Parathyroid adenoma (tissue), 2 donors: ENCODE measurements at regions not wholly inside any gene's neighbourhood (a gene's known extent, or its start where the extent isn't known, plus 50 kb on each side); places are given as distances from the start of the nearest gene placed in this dataset.

Source experiments
- H2AFZ ChIP-seq: fragments of 300-600 bp; sonication (generic); one replicate; pipeline ENCODE4 v1.7.0; 2017; ENCODE audit warnings: antibody characterized with exemption, mild to moderate bottlenecking
- H3K27ac ChIP-seq: fragments of 300-600 bp; sonication (generic); one replicate; pipeline ENCODE4 v1.7.0; 2017
- H3K27me3 ChIP-seq: fragments of 300-600 bp; sonication (generic); one replicate; pipeline ENCODE4 v1.7.0; 2017; ENCODE audit warnings: low read length; ENCODE audit not compliant: control insufficient read depth, insufficient read depth
- H3K36me3 ChIP-seq: fragments of 300-600 bp; sonication (generic); one replicate; pipeline ENCODE4 v1.7.0; 2017; ENCODE audit warnings: low read length; ENCODE audit not compliant: control insufficient read depth, insufficient read depth
- H3K4me1 ChIP-seq: fragments of 300-600 bp; sonication (generic); one replicate; pipeline ENCODE4 v1.7.0; 2017; ENCODE audit warnings: control low read depth
- H3K4me2 ChIP-seq: fragments of 300-600 bp; sonication (generic); one replicate; pipeline ENCODE4 v1.7.0; 2017; ENCODE audit warnings: low read length
- H3K4me3 ChIP-seq: fragments of 300-600 bp; sonication (generic); one replicate; pipeline ENCODE4 v1.7.0; 2017; ENCODE audit warnings: low read depth, low read length
- H3K79me2 ChIP-seq: fragments of 300-600 bp; sonication (generic); one replicate; pipeline ENCODE4 v1.7.0; 2017; ENCODE audit warnings: control low read depth
- H3K9ac ChIP-seq: fragments of 300-600 bp; sonication (generic); one replicate; pipeline ENCODE4 v1.7.0; 2017; ENCODE audit warnings: mild to moderate bottlenecking
- H3K9me3 ChIP-seq: fragments of 300-600 bp; sonication (generic); one replicate; pipeline ENCODE4 v1.7.0; 2017; ENCODE audit warnings: low read length; ENCODE audit not compliant: control insufficient read depth
- TF ChIP-seq, protein P1 (sequence below): fragments of 300-600 bp; sonication (generic); IDR thresholded peaks from one replicate; pipeline ENCODE4 v1.7.0; 2017; ENCODE audit warnings: antibody characterized with exemption, mild to moderate bottlenecking
- donor health status: primary hyperparathyroidism.

DNA sequence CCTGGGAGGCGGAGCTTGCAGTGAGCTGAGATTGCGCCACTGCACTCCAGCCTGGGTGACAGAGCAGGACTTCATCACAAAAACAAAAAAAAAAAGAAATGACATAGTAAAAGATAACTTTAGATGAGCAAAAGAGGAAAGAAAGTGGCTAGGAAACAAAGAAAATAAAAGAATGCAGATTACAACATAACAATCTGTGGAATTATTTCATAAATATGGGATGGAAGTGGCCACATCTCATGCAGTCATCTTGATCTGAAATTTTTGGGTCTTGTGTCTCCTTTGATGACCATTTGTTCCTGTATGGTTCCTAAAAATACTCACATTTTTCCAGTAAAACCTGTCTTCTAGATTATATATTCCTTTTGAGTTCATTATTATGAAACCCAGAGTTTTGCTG is 271.4 kb downstream of the SPRY1 start:
- H3K4me1 ChIP-seq, result no peaks in the 10 kb centered on the region
- no peaks in the 10 kb centered on the region for H3K79me2 ChIP-seq
- H3K9ac ChIP-seq, result no peak overlapping the region
- no peaks in the 10 kb centered on the region for H3K36me3 ChIP-seq
- no peak overlapping the region for H3K4me2 ChIP-seq
- TF ChIP-seq, protein P1, sequence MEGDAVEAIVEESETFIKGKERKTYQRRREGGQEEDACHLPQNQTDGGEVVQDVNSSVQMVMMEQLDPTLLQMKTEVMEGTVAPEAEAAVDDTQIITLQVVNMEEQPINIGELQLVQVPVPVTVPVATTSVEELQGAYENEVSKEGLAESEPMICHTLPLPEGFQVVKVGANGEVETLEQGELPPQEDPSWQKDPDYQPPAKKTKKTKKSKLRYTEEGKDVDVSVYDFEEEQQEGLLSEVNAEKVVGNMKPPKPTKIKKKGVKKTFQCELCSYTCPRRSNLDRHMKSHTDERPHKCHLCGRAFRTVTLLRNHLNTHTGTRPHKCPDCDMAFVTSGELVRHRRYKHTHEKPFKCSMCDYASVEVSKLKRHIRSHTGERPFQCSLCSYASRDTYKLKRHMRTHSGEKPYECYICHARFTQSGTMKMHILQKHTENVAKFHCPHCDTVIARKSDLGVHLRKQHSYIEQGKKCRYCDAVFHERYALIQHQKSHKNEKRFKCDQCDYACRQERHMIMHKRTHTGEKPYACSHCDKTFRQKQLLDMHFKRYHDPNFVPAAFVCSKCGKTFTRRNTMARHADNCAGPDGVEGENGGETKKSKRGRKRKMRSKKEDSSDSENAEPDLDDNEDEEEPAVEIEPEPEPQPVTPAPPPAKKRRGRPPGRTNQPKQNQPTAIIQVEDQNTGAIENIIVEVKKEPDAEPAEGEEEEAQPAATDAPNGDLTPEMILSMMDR, result no peak
- no peaks in the 10 kb centered on the region for H3K9me3 ChIP-seq
- no peak overlapping the region for H3K4me3 ChIP-seq
- no peak overlapping the region for H2AFZ ChIP-seq
- no peak overlapping the region for H3K27ac ChIP-seq
- H3K27me3 ChIP-seq, result no peaks in the 10 kb centered on the region

DNA sequence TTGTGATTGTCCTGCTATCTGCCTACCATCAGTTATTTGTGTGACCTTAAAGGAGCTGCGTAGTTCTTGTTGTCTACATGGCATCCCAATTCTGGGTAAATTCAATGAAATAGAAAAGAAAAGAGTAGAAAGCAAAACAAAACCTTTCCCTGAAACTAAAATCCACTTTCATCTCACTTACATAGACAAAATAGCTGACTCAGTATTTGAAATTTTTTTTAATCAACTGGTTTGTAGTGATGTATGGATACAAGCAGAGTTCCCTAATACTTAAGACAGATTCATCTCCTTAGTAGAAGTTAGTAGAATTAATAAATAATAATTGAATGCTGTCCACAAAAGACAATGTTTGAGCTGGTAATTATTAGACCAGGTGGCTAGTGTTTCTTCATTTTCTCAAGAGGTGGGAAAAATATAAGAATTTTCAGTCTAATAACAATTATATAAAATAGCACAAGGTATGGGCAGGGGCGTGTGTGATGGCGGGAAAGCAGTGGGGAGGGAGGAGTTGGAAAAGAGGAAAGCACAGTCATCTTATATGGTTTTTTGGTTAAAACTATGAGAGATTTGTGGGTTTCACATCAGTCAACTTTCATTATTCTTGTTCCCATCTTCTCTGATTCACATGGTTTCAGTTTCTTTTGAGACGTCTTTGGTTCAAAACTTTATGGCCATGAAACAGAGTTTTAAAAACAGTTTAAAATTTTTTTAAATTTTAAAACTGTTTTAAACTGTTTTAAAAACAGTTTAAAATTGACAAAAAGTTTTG is 275.2 kb downstream of the SPRY1 start:
- no peak overlapping the region for H3K27ac ChIP-seq
- no peak overlapping the region for H3K4me3 ChIP-seq
- H3K4me1 ChIP-seq, result no peaks in the 10 kb centered on the region
- TF ChIP-seq, protein P1, result no peak
- H3K36me3 ChIP-seq, result no peaks in the 10 kb centered on the region
- no peak overlapping the region for H3K9ac ChIP-seq
- H3K79me2 ChIP-seq, result no peaks in the 10 kb centered on the region
- no peak overlapping the region for H2AFZ ChIP-seq
- H3K9me3 ChIP-seq, result no peaks in the 10 kb centered on the region
- H3K4me2 ChIP-seq, result no peak overlapping the region
- no peaks in the 10 kb centered on the region for H3K27me3 ChIP-seq

DNA sequence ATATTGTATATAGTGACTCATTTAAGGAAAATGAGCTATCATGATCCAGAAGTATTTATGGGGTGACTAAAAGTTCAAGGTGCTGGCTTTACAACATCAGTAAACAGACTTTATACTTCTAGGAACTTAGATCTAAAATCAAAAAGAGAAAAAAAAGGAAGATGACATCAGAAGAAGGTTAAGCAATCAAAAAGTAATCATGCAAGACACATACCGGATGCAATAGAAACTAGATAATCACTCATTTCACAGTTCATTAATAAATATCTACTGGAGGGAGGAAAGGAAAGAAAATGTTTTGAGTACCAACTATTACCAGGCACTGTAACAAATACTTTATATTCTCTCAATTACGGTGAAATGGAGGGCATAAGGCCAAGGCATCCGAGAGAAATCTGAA is 276.4 kb downstream of the SPRY1 start:
- no peak overlapping the region for H3K4me2 ChIP-seq
- H3K4me1 ChIP-seq, result no peaks in the 10 kb centered on the region
- H3K9me3 ChIP-seq, result no peaks in the 10 kb centered on the region
- TF ChIP-seq, protein P1, result no peak
- no peak overlapping the region for H3K9ac ChIP-seq
- H2AFZ ChIP-seq, result no peak overlapping the region
- no peaks in the 10 kb centered on the region for H3K27me3 ChIP-seq
- H3K4me3 ChIP-seq, result no peak overlapping the region
- no peaks in the 10 kb centered on the region for H3K79me2 ChIP-seq
- no peak overlapping the region for H3K27ac ChIP-seq
- no peaks in the 10 kb centered on the region for H3K36me3 ChIP-seq

DNA sequence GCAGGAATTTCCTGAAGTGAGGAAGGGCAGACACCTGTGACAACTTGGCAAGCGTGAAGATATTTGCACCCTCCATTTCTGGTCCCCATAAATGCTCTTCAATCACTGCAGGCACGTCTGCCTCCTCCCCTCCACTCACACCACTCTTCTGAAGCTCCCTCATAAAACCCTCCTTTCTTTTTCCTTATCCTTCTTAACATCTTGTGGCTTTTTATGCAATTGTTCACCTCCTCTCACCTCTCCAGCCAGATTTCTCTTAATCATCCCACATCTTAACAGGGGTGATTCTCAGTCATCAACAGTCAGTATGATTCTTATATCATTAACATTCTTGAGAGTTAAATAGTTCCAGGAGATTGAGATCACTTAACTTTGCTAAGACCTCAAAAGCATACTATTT is 277.4 kb downstream of the SPRY1 start:
- no peak overlapping the region for H3K27ac ChIP-seq
- H3K4me2 ChIP-seq, result no peak overlapping the region
- H3K27me3 ChIP-seq, result no peaks in the 10 kb centered on the region
- H3K9me3 ChIP-seq, result no peaks in the 10 kb centered on the region
- H3K4me1 ChIP-seq, result no peaks in the 10 kb centered on the region
- H3K36me3 ChIP-seq, result no peaks in the 10 kb centered on the region
- H3K9ac ChIP-seq, result no peak overlapping the region
- TF ChIP-seq, protein P1, result no peak
- no peak overlapping the region for H3K4me3 ChIP-seq
- H3K79me2 ChIP-seq, result no peaks in the 10 kb centered on the region
- H2AFZ ChIP-seq, result no peak overlapping the region
